CD4-positive, alpha-beta T cell treated with Interleukin-4 for 1 hour (primary cell): ENCODE measurements at regions not wholly inside any gene's neighbourhood (a gene's known extent, or its start where the extent isn't known, plus 50 kb on each side); places are given as distances from the start of the nearest gene placed in this dataset.

Source experiments
- DNase-seq, 2 donors: peaks; one replicate each; pipeline ENCODE4 v3.0.0-alpha.2; 2020 to 2022

DNA sequence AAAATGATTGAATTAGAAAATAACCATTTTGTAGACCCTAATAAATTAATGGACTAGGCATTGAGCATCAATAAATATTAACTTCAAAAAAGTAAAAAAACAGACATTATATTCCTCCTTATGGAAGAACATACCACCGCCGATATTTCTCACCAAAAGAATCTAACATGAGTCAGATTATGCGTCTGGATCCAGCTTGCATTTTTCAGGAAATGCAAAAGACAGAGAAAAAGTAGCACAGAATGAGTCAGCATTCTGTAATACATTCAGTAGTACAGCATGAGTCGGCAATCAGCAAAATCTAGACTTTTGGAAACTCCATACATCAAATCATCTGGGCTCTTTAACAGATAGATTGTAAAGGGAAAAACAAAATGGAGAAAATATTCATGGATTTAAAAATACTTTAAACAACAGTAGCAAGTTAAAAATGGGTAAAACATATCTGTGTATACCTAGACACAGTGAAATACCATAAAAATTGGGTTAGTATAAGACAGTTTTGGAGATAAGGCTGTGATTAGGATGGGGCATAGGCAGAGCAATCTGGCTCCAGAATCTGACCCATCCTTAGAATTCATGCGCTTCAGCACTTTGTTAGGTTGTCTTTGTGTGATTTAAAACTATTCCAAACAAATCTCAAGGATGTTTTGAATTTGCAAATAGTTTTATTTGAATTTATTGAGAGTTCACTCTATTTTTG is 633.0 kb upstream of the FAM241A start:
- no peak for DNase-seq

DNA sequence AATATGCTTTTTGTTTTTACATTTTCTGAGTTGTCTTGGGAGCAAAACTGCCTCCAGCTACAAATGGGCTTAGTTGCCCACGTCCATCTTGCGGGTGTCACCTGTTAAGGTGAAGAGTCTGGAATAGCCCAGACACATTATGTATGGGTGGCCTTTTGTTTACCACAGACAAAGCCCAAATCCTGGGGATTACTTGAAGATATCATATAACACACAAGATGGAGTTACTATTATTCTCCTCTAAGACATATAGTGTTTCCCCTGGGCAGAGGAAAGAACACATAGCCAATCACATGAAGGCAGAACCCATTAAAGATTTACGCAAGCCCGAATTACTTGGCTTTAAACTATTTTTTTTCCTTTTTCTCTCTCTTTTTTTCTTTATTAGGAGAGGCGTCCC is 625.6 kb upstream of the FAM241A start:
- no peak for DNase-seq

DNA sequence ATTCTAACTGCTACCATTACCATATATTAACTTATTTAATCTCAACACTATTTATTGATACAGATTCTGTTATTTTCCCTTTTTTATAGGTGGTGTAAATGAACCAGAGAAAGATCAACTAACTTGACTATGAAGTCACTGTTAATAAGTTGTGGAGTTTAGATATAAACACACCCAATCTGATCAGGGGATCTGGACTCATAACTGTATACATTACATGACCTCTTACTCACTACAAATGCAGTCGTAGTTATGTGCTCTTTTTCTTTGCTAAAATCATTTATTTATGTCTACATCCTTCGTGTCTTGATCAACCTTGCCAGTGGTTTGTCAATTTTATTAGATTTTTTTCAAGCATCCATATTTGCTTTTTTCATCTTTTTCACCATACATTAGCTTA is 614.8 kb upstream of the FAM241A start:
- no peak for DNase-seq

DNA sequence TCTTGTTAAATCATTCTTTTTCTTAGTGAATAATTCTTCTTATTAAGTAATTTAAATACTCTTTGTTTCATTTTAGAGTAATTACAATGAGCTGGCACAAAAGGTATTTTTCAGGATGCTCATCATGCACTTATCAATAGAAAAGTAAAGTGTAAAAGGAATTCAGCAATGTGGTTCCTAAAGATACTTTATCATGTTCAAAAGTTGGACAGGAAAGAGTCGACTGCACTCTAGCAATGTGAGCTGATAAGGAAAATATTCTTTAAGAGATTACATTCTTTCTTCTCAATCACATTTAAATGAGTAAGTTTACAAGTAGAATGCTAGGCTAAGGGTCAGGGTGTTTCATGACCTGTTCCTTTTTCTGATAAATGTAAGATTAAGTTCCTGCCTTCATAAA is 609.5 kb upstream of the FAM241A start:
- no peak for DNase-seq

DNA sequence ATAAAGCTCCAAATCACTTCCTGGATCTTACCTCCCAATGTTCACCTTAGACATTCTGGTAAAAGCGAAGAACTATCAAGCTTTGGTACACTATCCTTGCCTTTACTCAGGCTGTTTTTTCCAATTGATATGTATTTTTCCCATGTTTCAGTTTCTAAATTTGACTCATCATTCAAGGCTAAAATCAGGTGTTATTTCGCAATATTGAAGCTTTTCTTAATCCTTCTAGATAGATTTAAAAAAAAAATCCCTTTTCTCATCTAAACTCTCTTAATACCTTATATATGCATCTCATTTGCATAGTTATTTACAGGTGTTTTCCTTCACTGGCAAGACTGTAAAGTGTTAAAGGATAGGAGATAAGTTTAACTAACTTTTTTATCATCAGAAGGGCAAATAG is 608.1 kb upstream of the FAM241A start:
- no peak for DNase-seq

- no peak for DNase-seq
Observed at GRCh38 chr4:111537871-111538270, 607.4 kb upstream of the FAM241A start.

DNA sequence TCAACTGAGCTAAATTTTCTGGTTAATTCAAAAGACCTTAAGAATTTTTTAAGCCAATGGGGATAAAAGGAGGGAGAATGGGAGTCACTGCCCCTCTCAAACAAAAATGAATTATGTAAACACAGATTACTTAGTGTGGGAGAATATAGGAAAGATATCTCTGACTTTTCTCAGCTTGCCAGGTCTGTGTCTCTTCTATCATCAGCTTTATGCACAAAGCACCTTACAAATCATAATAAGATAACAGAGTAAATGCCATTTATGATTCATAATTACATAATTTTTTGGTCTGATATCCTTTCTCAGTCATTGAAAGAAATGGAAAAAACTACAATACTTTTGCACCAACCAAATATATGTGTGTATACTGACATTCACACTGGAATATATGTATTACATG is 604.6 kb upstream of the FAM241A start:
- DNase-seq = no peak

DNA sequence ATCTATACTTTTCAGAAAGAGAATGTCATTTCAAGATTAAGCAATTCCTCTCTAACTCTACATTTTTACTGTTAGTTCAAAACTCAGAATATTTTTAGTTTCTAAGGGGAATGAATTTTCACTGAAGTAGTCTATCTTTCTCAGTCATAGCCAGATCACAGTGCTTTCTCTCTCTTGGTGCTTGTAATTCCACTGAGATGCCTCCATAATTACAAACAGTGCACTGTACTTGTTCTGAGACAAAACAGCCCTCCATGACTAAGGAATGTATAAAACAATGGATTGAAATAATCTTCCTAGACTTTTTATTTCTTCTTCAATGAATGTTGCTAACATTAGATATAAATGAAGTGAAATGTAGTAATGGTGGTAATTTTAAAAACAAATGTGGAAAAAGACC is 603.2 kb upstream of the FAM241A start:
- DNase-seq = no peak

- no peak for DNase-seq
Observed at GRCh38 chr4:111546881-111547280, 598.4 kb upstream of the FAM241A start.

- no peak for DNase-seq
Observed at GRCh38 chr4:111556141-111556781, 589.0 kb upstream of the FAM241A start.

- DNase-seq = no peak
Observed at GRCh38 chr4:111556851-111557250, 588.4 kb upstream of the FAM241A start.

DNA sequence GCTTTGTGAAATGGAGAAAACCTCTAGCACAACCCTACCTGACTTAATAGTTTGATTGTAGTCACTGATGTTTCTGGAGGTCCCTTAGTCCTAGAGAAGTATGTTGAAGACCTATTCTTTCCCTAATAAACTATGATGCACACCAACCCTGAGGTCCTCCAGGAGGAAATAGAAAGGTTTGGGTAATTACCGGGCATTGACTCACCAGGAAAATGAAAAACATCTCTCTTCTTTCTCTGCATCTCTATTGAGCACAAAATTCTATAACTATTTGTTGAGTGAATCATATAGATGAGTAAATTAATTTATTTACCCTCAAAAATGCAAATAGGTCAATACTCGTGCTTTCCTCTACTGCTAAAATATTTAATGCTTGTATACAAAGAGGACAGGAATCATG is 582.4 kb upstream of the FAM241A start:
- DNase-seq = no peak

DNA sequence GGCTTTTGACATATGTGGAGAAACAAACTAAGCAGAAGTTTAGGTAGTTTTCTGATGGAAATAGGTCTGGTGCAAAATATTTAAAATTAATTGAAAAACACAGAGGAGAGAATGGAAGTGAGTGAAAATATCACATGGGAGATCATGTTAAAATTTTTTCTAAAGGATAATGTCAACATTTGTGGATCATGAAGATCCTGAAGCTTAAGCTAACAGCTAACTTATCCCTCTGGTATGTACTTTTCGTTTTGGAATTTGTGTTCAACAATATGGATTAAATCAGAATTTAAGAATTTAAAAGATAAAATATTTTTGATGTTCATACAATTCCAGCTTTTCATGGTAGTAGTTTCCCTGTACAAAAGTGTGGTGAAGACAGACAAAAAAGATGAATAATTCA is 572.8 kb upstream of the FAM241A start:
- no peak for DNase-seq

DNA sequence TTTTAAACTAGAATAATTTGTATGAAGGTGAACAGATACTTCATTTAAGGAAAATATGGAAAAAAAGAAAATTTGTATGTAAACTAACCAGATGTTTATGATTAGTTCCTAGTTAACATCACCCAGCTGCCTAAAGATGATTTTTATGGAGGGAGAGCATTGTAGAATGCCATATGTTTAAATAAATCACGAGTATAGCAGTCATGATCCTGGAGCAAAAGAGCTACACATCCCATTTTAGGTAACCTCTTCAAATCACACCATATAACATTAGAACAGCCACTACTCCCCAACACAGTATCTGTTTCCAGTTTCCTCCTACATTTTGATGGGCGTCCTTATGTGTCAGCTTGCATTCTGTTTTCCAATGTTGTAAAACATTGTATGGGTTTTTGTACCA is 571.9 kb upstream of the FAM241A start:
- DNase-seq = no peak

DNA sequence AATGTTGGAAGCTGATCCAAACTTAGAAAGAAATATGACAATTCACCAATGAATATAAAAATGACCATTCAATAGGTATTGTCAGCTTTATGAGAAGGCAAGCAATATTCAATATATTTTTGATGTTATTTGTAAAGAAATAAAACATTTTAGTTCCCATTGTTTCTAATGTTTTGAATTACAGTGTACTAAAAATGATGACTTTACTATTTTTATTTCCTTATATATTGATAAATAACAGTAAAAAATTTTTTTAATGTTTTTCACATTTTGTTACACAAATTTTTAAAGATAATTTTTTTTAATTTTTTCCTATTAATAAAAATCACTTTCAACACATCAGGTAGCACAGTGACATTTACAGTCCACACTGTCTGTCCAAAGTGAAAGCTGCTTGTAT is 565.5 kb upstream of the FAM241A start:
- no peak for DNase-seq

GRCh38 chr4:111595456-111595855 is 549.8 kb upstream of the FAM241A start:
- DNase-seq = no peak

GRCh38 chr4:111596491-111596890 is 548.8 kb upstream of the FAM241A start:
- no peak for DNase-seq

- DNase-seq = no peak
Observed at GRCh38 chr4:111601671-111602070, 543.6 kb upstream of the FAM241A start.

- no peak for DNase-seq
Observed at GRCh38 chr4:111602848-111603247, 542.4 kb upstream of the FAM241A start.

- DNase-seq = no peak
Observed at GRCh38 chr4:111605111-111605510, 540.1 kb upstream of the FAM241A start.

DNA sequence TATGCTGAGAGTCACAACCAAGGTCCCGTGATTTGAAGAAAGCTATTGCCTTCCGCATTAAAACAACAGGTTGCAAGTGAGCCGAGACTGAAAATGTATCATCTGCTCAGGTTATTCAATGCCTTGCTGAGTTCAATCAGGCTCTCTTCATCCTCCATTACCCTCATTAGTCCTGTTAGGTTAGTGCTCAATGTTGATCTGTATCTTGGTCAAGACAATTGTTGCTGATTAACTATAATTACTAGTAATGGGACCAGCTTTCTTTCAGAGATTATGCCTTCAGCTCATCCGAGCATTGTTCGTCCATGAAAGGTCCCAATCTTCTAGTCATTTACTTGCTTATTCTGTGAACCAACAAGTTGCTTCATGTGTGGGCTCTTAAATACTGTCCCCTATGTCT is 534.6 kb upstream of the FAM241A start:
- no peak for DNase-seq

GRCh38 chr4:111618908-111619307 is 526.3 kb upstream of the FAM241A start:
- DNase-seq = no peak

DNA sequence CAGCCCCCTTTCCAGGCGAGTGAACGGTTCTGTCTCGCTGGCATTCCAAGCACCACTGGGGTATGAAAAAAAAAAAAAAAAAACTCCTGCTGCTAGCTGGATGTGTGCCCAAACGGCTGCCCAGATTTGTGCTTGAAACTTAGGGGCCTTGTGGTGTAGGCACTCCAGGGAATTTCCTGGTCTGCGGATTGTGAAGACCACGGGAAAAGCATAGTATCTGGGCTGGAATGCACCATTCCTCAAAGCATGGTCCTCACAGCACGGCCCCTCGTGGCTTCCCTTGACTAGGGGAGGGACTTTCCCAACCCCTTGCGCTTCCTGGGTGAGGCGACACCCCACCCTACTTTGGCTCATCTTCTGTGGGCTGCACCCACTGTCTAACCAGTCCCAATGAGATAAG is 516.8 kb upstream of the FAM241A start:
- no peak for DNase-seq

GRCh38 chr4:111630705-111631104 is 514.5 kb upstream of the FAM241A start:
- no peak for DNase-seq
